Bronchial epithelial cell (primary cell): ENCODE measurements at regions not wholly inside any gene's neighbourhood (a gene's known extent, or its start where the extent isn't known, plus 50 kb on each side); places are given as distances from the start of the nearest gene placed in this dataset.

Source experiments
- DNase-seq: peaks from one replicate; pipeline ENCODE4 v3.0.0-alpha.2; 2010; ENCODE audit warnings: low read depth
- FAIRE-seq: peaks from 2 replicates; lab custom pipeline; 2011; peaks lifted over from hg19 to GRCh38; lab: Jason Lieb, UNC
- H3K27me3 ChIP-seq: 2 replicates; pipeline ENCODE4 v1.5.1; 2011; ENCODE audit warnings: low read length; ENCODE audit not compliant: control insufficient read depth, insufficient read depth
- H3K36me3 ChIP-seq: 2 replicates; pipeline ENCODE4 v1.5.1; 2011; ENCODE audit warnings: low read length; ENCODE audit not compliant: control insufficient read depth, insufficient read depth
- H3K4me3 ChIP-seq: 2 replicates; pipeline ENCODE4 v1.5.1; 2011; ENCODE audit warnings: mild to moderate bottlenecking, low read depth, low read length, control low read depth
- TF ChIP-seq, protein P1 (sequence below): IDR thresholded peaks from 2 replicates; pipeline ENCODE4 v1.5.1; 2011; ENCODE audit warnings: mild to moderate bottlenecking, moderate library complexity, low read length, control low read depth, inconsistent platforms; ENCODE audit not compliant: insufficient read depth, severe bottlenecking

DNA sequence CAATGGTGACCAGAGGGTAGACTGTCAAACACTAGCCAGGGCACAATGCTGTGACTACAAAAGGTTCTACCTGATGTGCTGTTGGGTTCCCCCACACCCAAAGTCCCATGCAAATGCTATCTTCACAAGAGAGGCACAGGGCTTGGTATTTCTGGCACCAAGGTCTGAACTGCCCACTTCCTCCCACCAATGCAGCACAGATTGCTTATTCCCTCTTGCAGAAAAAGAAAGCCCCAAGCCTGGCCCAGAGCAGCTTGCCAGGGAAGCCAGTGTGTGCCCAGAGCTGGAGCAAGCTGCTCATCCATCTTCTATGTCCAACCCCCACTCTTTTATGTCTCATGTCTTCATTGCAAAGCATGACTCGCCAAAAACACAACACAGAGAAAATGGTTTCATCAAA lies 149.4 kb upstream of the CAMK1G start:
- peak; percentile 78 for DNase-seq
- Histone ChIP-seq H3K4me3 (no peak overlapping the region), H3K27me3 (no peaks in the 10 kb centered on the region), H3K36me3 (peaks cover 12% of the 10 kb centered on the region)
- FAIRE-seq: peak; percentile 96
- TF ChIP-seq, protein P1, sequence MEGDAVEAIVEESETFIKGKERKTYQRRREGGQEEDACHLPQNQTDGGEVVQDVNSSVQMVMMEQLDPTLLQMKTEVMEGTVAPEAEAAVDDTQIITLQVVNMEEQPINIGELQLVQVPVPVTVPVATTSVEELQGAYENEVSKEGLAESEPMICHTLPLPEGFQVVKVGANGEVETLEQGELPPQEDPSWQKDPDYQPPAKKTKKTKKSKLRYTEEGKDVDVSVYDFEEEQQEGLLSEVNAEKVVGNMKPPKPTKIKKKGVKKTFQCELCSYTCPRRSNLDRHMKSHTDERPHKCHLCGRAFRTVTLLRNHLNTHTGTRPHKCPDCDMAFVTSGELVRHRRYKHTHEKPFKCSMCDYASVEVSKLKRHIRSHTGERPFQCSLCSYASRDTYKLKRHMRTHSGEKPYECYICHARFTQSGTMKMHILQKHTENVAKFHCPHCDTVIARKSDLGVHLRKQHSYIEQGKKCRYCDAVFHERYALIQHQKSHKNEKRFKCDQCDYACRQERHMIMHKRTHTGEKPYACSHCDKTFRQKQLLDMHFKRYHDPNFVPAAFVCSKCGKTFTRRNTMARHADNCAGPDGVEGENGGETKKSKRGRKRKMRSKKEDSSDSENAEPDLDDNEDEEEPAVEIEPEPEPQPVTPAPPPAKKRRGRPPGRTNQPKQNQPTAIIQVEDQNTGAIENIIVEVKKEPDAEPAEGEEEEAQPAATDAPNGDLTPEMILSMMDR: no peak

DNA sequence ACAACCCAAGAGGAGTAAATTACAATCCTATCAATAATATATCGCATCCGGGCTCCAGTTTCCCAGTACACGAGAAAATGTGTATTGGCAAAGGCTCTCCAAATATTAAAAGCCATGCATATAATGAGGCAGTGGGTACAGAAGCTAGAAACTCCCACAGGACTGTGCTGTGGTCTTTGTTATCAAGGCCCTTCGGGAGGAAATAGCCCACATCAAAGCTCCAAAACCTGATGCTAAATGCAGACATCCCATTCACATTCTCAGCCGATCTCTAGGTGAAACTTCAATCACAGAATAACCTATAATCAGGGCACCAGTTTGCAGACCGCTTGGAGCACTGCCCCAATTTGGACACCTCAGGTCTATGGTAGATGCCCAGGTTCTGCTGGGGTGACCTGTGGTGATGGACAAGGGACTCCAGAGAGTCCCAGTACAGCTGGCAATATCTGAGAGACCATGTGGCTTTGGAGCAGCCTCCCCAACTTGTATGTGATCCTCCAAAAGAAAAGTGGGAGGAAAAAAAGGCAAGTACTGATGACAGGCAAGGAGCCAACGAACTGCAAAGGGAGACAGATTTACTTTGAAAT lies 148.8 kb upstream of the CAMK1G start:
- DNase-seq: no peak
- no peak for FAIRE-seq

DNA sequence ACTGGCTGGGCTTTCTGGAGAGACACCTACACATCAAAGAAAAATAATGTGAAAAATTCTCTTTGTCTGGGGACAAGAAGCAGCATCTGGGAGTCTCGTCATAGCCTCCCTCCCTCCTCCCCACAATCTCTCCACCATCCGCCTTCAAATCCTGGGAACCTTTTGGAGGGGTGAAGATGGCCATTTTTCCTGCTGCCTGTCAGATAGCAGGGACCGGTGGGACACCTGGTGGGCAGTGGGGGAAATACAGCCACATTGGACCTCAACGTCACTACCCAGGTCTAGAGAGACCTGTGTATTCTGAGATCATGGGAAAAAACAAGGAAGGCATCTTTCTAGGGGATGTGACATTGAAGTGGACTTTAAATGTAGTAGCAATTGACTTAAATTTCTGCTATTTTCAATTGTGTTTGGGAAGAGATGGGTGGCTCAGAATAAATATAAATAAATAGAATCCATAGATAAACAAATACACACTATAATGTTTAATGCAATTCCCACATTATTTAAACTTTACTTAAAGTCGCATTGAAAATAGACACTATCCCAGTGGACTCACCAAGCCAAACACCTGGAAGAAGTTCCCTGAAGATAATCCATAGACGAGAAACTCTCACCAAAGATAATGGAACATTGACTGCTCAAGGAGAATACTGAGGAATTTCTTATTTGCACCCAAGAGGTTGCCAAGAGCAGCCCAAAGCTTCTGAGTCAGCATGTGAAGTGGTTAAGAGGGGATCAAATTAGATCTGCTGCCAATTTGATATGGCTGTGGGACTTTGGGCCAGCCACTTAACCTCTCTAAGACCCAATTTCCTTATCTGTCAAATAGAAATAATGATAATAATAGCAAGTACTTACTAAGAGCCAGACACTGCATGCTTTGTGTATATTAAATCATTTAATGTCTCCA lies 147.6 kb upstream of the CAMK1G start:
- TF ChIP-seq, protein P1: peak; percentile 75
- FAIRE-seq: no peak
- peak; percentile 85 for DNase-seq
- Histone ChIP-seq H3K4me3 (no peak overlapping the region), H3K27me3 (no peaks in the 10 kb centered on the region), H3K36me3 (peaks cover 4% of the 10 kb centered on the region)

More for the DNA sequence above, 148.8 kb upstream of the CAMK1G start:
- no peak overlapping the region for H3K4me3 ChIP-seq
- H3K27me3 ChIP-seq: no peaks in the 10 kb centered on the region
- TF ChIP-seq, protein P1: no peak
- H3K36me3 ChIP-seq: peaks cover 10% of the 10 kb centered on the region

DNA sequence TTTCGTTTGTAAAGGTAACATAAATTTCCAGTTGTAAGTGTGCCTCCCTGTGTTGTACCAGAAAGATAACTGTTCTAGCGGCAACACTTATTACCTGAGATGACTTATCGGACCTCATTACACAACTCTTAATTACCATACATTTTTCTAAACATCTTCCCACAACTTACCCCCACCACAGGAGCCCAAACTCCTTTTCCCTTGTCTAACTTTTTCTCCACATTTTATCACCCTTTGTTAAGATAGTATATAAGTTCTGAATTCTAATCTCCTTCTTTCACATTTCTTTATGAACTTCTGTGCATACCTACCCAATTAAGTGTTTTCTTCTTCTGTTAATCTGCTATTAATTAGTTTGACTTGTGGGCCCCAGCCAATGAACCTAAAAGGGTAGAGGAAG lies 143.7 kb upstream of the CAMK1G start:
- FAIRE-seq (no peak), DNase-seq (no peak)
- Histone ChIP-seq H3K27me3 (no peaks in the 10 kb centered on the region), H3K4me3 (no peak overlapping the region), H3K36me3 (no peaks in the 10 kb centered on the region)
- TF ChIP-seq, protein P1: no peak

DNA sequence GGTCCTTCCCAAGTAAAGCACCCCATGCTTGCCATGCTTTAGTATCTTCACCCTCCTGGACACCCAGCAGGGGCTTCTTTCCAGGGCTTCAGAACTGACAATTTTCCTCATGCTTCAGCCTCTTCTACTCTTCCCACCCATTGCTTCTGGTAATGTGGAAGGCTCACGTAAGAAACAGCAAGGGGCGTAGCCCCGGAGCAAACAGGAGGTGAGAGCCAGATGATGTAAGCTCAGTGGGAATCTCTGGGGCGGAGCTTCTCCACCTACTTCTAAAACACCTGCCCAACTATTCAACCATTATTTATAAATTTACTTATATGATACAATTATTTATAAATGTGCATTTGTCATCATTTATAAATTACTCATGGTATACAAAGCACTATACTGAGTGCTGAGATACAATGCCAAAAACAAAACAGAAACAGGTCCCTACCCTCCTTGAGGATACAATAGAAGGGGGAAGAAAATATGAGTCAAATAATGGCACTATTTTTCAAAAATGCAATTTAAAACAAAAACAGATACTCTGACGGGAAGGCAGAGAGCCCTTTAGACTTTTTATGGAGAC lies 140.1 kb upstream of the CAMK1G start:
- FAIRE-seq (no peak), DNase-seq (peak; percentile 35)
- Histone ChIP-seq H3K27me3 (no peaks in the 10 kb centered on the region), H3K36me3 (no peaks in the 10 kb centered on the region), H3K4me3 (no peak overlapping the region)
- TF ChIP-seq, protein P1: no peak
